Tibial nerve (tissue), 3 donors: ENCODE measurements at regions not wholly inside any gene's neighbourhood (a gene's known extent, or its start where the extent isn't known, plus 50 kb on each side); places are given as distances from the start of the nearest gene placed in this dataset.

Experiments
- CTCF ChIP-seq, 5 experiments: fragments of 200-600 bp in 3 of 5; fragments of 450-650 bp in 2 of 5; sonication (generic) in 3 of 5; IDR thresholded peaks; one replicate each; pipeline ENCODE4 v1.5.1; 2016 to 2019; ENCODE audit warnings: antibody characterized with exemption in 5 of 5, mild to moderate bottlenecking in 3 of 5, moderate library complexity in 2 of 5
- POLR2A ChIP-seq, 2 donors: fragments of 450-650 bp; IDR thresholded peaks; one replicate each; pipeline ENCODE4 v1.6.1; 2017; ENCODE audit warnings: antibody characterized with exemption in 2 of 2, mild to moderate bottlenecking in 2 of 2, moderate library complexity in 2 of 2

- no peak for TF ChIP-seq CTCF (IDR thresholded peaks at IDR 0.05)
- TF ChIP-seq POLR2A (IDR thresholded peaks at IDR 0.05), result no peak
Observed at GRCh38 chr4:171016145-171016544, 797.1 kb upstream of the GALNTL6 start.
